PC-9 (cell line): ENCODE measurements at regions not wholly inside any gene's neighbourhood (a gene's known extent, or its start where the extent isn't known, plus 50 kb on each side); places are given as distances from the start of the nearest gene placed in this dataset.

Source experiments
- CTCF ChIP-seq: fragments of 200-600 bp; sonication (generic); conservative IDR thresholded peaks from 2 replicates; pipeline ENCODE4 v1.6.1; 2017; ENCODE audit warnings: mixed run types, antibody characterized with exemption, mild to moderate bottlenecking, moderate library complexity
- EZH2 ChIP-seq: fragments of 200-600 bp; sonication (generic); IDR thresholded peaks from 2 replicates; pipeline ENCODE4 v1.8.0; 2017; ENCODE audit warnings: antibody characterized with exemption, low read depth

- TF ChIP-seq EZH2, result no peak
- TF ChIP-seq CTCF, result no peak
Measured at GRCh38 chr12:94031763-94032162, 116.6 kb upstream of the PLXNC1 start.
